Vagina (tissue), 2 donors: ENCODE measurements at regions not wholly inside any gene's neighbourhood (a gene's known extent, or its start where the extent isn't known, plus 50 kb on each side); places are given as distances from the start of the nearest gene placed in this dataset.

Source experiments
- POLR2AphosphoS5 ChIP-seq, 2 donors: sonication (generic); formaldehyde crosslinking; IDR thresholded peaks; one replicate each; pipeline ENCODE4 v1.9.0; 2017; ENCODE audit warnings: antibody characterized with exemption in 2 of 2, mild to moderate bottlenecking in 2 of 2, low read depth in 1 of 2; ENCODE audit not compliant: insufficient read depth in 1 of 2
- TF ChIP-seq, protein P1 (sequence below), 3 experiments: fragments of 450-650 bp in 2 of 3; fragments of 200-600 bp in 1 of 3; sonication (generic) in 1 of 3; IDR thresholded peaks; one replicate each; pipeline ENCODE4 v1.5.1; 2017 to 2019; ENCODE audit warnings: antibody characterized with exemption in 3 of 3, mild to moderate bottlenecking in 2 of 3, moderate library complexity in 2 of 3

DNA sequence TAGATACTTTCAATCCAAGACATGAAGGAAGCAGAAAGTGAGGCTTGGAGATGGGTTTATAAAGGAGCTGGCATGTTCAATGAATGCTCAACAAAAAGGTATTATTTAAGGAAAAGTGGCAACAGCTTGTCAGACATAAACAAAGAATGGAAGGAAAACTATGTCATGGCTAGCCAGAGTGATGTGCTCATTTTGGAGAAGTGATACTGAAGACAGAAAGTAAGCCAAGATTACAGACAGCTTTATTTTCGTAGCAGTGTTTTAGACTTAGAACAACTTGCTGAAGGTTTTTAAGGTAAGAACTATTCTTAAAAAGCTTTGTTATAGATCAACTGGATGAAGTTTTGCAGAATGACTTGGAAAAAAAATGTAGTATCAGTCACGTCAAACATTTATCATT is 160.5 kb upstream of the FERD3L start:
- no peak for TF ChIP-seq POLR2AphosphoS5 (IDR thresholded peaks at IDR 0.05; ENCODE audit: insufficient read depth in 1 of 2, low read depth in 1 of 2)
- TF ChIP-seq, protein P1, sequence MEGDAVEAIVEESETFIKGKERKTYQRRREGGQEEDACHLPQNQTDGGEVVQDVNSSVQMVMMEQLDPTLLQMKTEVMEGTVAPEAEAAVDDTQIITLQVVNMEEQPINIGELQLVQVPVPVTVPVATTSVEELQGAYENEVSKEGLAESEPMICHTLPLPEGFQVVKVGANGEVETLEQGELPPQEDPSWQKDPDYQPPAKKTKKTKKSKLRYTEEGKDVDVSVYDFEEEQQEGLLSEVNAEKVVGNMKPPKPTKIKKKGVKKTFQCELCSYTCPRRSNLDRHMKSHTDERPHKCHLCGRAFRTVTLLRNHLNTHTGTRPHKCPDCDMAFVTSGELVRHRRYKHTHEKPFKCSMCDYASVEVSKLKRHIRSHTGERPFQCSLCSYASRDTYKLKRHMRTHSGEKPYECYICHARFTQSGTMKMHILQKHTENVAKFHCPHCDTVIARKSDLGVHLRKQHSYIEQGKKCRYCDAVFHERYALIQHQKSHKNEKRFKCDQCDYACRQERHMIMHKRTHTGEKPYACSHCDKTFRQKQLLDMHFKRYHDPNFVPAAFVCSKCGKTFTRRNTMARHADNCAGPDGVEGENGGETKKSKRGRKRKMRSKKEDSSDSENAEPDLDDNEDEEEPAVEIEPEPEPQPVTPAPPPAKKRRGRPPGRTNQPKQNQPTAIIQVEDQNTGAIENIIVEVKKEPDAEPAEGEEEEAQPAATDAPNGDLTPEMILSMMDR (IDR thresholded peaks at IDR 0.05) = no peak
